GM19025 (cell line): ENCODE measurements at regions not wholly inside any gene's neighbourhood (a gene's known extent, or its start where the extent isn't known, plus 50 kb on each side); places are given as distances from the start of the nearest gene placed in this dataset.

Experiments
- ATAC-seq: cut with Tn5 transposase; IDR thresholded peaks from one replicate; pipeline ENCODE4 v1.9.1; 2021; ENCODE audit warnings: mild to moderate bottlenecking, low read depth, moderate library complexity; ENCODE audit not compliant: unreplicated experiment

DNA sequence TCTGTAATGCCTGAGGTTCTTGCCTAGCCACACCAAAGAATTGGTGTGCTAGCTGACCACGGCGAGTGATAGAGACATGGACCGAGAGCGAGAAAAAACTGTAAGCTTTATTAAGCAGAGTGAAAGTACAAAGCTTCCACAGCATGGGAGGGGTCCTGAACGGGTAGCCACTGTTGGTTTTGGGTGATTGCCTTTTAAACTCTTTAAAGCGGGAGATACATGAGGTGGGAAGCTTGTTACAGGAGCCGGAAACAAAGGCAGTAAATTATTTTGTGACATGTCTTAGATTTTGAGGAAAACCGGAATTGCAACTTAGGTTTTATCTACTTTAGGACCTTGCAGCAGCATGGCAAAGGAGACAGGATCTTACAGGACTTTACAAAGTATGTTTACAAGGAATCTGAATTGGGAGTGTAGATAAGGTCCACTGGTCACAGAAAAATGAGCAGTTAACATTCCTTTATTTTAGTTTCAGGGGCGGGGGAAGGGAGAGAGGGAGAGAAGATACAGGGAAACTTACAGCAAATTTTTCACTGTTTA is 252.7 kb upstream of the MBL2 start:
- ATAC-seq = no peak

DNA sequence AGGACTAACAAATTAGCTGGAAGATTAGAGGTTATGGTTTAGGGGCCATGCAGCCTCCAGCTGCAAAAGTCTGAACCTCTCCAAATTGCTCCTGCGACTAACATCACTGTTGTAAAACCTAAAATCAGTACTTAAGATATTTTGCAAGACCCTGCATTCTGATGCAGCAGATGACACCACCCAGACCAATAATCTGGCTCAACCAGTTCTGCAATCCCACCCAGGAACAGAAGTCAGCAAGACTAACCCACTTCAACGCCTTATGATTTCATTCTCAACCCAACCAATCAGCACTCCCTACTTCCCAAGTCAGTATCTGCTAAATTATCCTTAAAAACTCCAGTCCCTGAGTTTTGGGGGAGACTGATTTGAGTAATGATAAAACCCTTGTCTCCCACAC is 250.8 kb upstream of the MBL2 start:
- no peak for ATAC-seq

- ATAC-seq = no peak
Observed at GRCh38 chr10:53022611-53023088, 250.1 kb upstream of the MBL2 start.

DNA sequence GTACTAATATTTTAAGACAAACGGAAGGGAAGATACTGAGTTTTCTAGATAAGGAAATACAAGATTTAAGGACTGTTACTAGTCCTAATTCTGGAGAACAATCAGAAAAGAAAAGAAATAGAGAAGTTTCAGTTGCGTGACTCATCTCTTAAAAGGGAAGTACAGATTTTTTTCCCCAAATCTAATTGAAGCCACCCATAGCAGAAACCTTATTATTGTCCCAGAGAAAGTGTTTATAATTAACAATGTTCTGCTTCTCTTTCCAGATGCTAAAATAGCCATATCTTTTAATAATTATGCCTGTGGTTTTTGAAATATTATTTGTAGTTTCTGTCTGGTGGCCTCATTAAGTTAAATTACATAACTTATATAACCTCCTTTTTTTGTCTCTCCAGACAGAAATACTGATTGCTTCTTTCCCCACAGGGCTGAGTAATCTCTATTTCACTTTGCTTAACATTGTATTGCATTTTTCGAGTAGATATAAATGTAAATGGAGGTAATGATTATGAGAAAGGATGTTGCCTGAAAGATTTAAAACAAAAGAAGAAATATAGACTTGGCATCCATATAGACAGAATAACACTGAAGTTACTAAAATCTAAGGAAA is 240.7 kb upstream of the MBL2 start:
- ATAC-seq = no peak

- no peak for ATAC-seq
Observed at GRCh38 chr10:53009961-53010907, 237.7 kb upstream of the MBL2 start.

DNA sequence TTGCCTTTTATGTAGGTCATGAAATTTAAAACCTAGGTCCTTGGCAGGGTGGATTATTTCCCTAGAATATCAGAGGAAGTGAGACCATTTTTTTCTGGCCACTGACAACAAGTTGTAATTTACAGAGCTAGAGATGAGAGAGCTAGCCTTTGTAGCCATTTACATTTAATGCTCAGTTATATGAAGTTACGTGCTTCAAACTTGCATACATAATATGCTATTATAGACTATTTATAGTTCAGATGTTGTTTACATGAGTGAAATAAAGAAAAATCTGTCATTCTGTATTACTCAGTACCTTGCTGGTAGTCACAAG is 234.9 kb upstream of the MBL2 start:
- ATAC-seq = no peak

DNA sequence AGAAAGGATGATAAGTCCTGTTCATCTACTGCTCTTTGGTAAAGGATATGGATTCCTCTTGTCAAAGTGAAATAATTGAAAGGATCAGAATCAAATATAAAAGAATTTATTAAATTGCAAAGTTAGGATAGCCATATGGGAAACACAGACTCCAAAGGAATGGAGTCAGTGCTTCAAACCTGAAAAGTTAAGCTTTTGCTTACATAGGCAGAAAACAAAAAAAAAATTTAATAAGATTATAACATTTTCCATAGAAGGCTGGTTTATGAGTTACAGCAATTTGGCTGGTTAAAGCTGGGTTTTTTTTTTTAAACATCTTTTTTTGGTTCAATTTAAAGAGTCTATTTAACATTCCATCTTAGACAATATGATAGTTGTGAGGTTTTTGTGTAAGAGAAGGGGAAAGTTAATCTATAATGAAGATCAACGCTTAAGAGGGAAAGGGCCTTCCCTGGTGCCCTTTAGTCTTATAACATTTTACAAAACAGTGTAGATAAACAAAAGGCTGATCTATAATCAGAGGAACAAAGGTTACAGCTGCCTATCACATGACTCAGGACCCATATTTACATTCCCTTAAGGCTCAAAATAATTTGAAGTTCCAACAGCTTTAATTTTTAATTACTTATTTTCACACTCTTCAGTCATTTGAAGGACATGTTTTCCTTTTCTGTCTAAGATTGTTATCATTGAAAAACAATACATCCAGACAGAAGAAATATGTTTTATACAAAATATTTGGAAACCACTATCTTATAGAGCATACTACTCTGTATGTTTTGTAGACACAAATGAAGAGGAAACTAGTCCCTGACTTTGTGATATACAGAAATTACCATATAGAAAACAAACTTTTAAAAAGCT is 234.3 kb upstream of the MBL2 start:
- no peak for ATAC-seq

DNA sequence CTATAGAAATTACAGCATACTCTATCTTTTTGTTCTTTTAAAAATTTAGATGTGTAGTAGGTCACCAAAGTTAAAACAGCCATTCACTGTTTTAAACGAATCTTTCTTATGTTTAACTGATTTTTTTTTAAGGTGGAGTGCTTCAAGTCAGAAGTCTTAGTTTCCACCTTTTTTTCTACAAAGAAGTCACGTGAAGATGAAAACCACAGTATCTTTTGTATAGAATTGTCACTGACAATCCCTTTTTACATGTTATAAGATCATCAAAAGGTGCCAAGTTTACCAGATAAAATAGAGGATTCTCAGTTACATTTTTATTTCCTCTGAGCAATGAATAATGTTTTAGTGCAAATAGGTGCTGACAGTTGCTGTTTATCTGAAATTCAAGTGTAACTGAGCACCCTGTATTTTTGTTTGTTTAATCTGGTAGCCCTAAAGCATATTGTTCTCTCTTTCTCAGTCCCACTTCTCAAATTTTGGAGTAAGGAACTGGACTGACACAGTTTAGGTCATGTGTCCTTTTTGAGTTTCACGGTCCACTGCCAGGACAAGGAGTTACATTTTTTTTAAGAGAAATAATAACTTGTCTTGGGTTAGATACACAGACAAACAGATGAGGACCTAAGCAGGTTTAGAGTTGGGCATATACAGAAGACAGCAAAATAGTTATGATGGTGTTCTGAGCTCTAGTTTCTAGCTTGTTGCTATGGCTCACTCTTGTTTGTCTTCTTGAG is 233.2 kb upstream of the MBL2 start:
- ATAC-seq = no peak

DNA sequence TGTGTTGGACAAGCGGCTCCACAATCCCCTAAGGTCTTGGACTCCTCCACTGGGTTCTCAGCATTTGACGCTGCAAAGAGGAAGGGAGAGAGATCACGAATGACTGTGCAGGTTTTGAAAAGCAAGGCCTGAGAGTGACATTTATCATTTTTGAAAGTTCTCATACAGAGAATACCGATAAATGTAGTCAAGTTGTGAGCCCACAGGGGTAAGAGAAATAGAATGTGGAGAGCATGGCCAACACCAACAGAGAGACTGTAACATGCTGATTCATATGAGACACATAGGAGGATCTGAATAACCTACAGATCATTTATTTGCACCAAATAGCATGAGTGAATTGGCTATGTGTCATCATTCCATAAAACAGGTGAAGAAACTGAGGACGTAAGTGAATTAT is 230.5 kb upstream of the MBL2 start:
- ATAC-seq = no peak

DNA sequence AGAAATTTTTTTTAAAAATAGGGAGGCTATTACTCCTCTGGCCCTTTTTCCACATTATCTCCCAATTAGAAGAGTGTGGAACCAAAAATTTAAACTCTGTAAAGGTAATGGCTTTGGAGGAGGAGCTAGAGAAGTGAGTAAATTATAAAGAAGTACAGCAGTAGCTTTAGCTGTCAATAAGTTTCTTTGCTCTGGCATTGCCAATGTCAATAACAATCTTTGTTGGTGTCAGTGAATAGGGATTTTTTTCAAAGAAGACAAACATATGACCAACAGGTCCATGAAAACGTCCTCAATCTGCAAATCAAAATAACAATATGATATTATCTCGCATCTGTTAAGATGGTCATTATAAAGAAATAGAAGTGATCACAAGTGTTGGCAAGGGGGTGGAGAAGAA is 227.1 kb upstream of the MBL2 start:
- no peak for ATAC-seq

GRCh38 chr10:52999258-52999657 is 226.7 kb upstream of the MBL2 start:
- no peak for ATAC-seq

DNA sequence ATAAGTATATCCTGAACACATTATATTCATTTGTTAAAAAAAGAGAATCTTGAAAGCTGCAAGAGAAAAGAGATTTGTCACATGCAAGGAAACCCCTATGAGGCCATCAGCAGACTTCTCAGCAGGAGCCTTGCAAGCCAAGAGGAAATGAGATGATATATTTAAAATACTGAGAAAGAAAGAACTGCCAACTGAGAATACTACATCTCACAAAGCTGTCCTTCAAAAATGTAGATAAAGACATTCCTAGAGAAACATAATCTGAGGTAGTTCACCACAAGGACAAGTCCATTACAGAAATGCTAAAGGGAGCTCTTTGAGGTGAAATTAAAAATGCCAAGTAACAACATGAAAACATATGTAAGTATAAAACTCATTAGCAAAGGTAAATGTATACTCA is 224.4 kb upstream of the MBL2 start:
- ATAC-seq = no peak

DNA sequence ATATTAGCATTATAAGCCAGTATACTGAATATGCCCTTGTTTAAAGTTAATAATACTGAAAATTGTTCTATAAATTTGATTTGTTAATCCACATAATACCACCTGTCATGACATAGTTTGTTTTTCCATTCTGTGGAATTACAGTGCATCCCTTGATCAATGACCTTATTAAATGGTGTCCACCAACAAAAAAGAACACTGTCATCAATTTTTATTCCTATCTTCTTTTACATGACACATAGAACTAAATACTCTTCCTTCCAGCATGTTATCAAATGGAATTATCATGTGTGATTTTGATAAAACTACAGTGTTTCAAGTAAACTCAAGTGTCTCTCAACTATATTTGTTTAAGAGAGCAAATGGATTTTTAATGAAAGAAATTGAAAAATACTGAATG is 221.8 kb upstream of the MBL2 start:
- no peak for ATAC-seq

GRCh38 chr10:52993109-52993508 is 220.5 kb upstream of the MBL2 start:
- ATAC-seq = no peak

- no peak for ATAC-seq
Observed at GRCh38 chr10:52992567-52992966, 220.0 kb upstream of the MBL2 start.

- no peak for ATAC-seq
Observed at GRCh38 chr10:52988923-52989322, 216.3 kb upstream of the MBL2 start.

- no peak for ATAC-seq
Observed at GRCh38 chr10:52986125-52986524, 213.5 kb upstream of the MBL2 start.

DNA sequence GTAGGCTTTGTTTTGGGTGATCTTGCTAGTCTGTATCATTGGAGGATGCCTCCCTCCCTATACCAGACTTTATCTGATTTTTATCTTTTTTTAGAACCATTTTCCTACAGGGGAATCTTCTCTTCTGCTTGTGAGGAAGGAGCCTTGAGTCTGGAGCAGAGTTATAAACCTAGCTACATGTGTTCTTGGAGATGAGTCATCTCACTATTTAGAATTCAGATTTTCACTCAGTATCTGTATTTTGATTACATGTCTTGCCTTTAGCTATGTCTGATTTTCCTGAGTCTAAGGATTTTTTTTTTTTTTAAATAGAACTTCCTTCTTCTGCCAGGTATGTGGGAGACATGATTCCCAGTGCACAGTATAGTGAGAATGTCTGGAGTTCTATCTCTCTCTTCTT is 211.6 kb upstream of the MBL2 start:
- ATAC-seq = no peak

GRCh38 chr10:52979295-52979990 is 206.9 kb upstream of the MBL2 start:
- ATAC-seq = no peak

DNA sequence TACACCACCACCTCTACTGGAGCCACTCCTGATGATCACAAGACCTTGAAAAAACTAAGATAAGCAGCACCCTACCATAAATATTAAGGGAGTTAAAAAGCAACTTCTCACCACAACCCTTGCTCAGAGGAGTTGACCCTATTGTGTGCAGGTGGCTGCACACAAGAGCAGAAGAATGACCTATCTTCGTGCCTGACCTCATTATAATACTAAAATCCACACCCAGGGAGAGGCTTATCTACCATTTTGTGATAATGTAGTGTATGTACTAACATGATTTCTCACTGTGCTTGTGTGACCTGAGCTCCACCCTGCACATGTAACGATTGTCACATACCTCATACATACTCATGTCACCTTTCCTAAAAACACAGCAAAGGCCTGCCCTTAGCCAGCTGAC is 205.0 kb upstream of the MBL2 start:
- ATAC-seq = no peak
